ENCODE measurements at regions not wholly inside any gene's neighbourhood (a gene's known extent, or its start where the extent isn't known, plus 50 kb on each side); places are given as distances from the start of the nearest gene placed in this dataset.

DNA sequence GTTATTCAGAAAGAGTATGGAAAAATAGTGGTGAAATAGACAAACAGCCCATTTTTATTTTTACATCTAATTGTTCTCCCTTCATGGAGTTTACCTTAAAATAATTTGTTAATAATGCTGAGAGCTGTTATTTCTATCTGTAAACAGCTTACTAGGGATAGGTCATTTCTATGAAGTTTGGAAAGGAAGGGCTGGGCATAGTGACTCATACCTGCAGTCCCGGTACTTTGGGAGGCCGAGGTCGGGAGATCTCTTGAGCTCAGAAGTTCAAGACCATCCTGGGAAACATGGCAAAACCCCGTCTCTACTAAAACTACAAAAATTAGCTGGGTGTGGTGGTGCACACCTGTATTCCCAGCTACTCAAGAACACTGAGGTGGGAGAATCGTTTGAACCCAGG lies 624.3 kb upstream of the LMCD1 start:
- TF ChIP-seq SPI1 (IDR thresholded peaks at IDR 0.05; ENCODE audit: low read depth, low read length) (no peak), POLR2AphosphoS5 (IDR thresholded peaks at IDR 0.05; ENCODE audit: low read depth, low read length) (no peak), PAX5 (IDR thresholded peaks at IDR 0.05; ENCODE audit: insufficient read depth, low read length, severe bottlenecking) (no peak), POU2F2 (IDR thresholded peaks at IDR 0.05; ENCODE audit: low read depth, low read length) (no peak), POLR2A (IDR thresholded peaks at IDR 0.05; ENCODE audit: low read depth, low read length) (no peak), TAF1 (IDR thresholded peaks at IDR 0.05; ENCODE audit: low read depth, low read length) (no peak)
- FAIRE-seq (no peak), DNase-seq (ENCODE audit: insufficient read length, low spot score) (no peak)

DNA sequence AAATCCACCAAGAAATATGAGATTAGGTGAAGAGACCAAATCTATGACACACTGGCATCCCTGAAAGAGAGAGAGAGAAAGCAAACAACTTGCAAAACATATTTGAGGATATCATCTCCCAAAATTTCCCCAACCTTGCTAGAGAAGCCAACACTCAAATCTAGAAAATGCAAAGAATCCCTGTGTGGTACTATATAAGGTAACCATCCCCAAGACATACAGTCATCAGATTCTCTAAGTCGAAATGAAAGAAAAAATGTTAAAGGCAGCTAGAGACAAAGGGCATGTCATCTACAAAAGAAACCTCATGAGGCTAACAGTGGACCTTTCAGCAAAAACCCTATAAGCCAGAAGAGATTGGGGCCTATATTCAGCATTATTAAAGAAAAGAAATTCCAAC lies 622.1 kb upstream of the LMCD1 start:
- FAIRE-seq, result no peak
- TF ChIP-seq POLR2A (IDR thresholded peaks at IDR 0.05; ENCODE audit: low read depth, low read length), result no peak
- DNase-seq (ENCODE audit: insufficient read length, low spot score), result no peak

DNA sequence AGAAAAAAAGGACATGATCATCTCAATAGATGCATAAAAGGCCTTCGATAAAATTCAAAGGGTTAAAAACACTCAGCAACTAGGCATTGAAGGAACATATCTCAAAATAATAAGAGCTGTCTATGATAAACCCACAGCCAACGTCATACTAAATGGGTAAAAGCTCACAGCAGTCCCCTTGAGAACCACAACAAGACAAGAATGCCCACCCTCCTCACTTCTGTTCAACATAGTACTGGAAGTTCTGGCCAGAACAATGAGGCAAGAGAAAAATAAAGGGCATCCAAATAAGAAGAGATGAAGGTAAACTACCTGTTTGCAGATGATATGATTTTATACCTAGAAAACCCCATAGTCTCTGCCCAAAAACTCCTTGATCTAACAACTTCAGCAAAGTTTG lies 619.7 kb upstream of the LMCD1 start:
- FAIRE-seq (no peak), DNase-seq (ENCODE audit: insufficient read length, low spot score) (no peak)
- TF ChIP-seq POLR2A (IDR thresholded peaks at IDR 0.05; ENCODE audit: low read depth, low read length) (no peak), POLR2AphosphoS5 (IDR thresholded peaks at IDR 0.05; ENCODE audit: low read depth, low read length) (no peak)

DNA sequence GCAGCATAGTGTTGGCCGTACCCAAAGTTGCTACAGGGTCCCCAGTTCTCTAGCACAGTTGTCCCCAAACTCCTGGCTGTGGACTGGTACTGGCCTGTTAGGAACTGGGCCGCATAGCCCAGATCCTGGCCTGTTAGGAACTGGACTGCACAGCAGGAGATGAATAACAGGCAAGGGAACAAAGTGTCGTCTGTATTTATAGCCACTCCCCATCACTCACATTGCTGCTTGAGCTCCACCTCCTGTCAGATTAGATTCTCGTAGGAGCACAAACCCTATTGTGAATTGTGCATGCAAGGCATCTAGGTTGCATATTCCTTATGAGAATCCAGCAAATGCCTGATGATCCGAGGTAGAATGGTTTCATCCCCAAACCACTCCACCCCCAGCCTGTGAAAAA lies 604.0 kb upstream of the LMCD1 start:
- TF ChIP-seq TAF1 (IDR thresholded peaks at IDR 0.05; ENCODE audit: low read depth, low read length), result no peak
- no peak for TF ChIP-seq PAX5 (IDR thresholded peaks at IDR 0.05; ENCODE audit: insufficient read depth, low read length, severe bottlenecking)
- no peak for TF ChIP-seq SPI1 (IDR thresholded peaks at IDR 0.05; ENCODE audit: low read depth, low read length)
- TF ChIP-seq POU2F2 (IDR thresholded peaks at IDR 0.05; ENCODE audit: low read depth, low read length), result no peak
- TF ChIP-seq POLR2AphosphoS5 (IDR thresholded peaks at IDR 0.05; ENCODE audit: low read depth, low read length), result no peak
- TF ChIP-seq POLR2A (IDR thresholded peaks at IDR 0.05; ENCODE audit: low read depth, low read length), result no peak
- DNase-seq (ENCODE audit: insufficient read length, low spot score), result no peak
- no peak for FAIRE-seq

DNA sequence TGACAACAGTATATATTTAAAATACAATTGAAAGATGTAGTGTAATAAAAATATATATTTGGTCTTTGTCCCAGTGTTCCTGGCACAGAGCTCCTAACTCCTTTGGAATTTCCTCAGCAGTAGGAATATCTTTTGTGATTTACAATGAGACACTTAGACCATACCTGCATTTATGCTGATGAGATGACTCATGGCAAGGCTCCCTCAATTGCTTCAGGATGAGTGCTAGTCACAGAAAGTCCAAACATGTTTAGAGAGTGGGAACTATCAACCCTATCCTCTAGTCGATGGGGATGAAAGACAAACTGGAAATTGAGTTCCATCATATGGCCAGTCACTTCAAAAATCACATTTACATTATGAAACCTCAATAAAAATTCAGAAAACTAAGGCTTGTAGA lies 588.3 kb upstream of the LMCD1 start:
- DNase-seq (ENCODE audit: insufficient read length, low spot score), result no peak
- no peak for FAIRE-seq
- TF ChIP-seq PAX5 (IDR thresholded peaks at IDR 0.05; ENCODE audit: insufficient read depth, low read length, severe bottlenecking), result no peak
- no peak for TF ChIP-seq SPI1 (IDR thresholded peaks at IDR 0.05; ENCODE audit: low read depth, low read length)
- TF ChIP-seq POU2F2 (IDR thresholded peaks at IDR 0.05; ENCODE audit: low read depth, low read length), result no peak
- TF ChIP-seq TAF1 (IDR thresholded peaks at IDR 0.05; ENCODE audit: low read depth, low read length), result no peak
- TF ChIP-seq POLR2AphosphoS5 (IDR thresholded peaks at IDR 0.05; ENCODE audit: low read depth, low read length), result no peak
- no peak for TF ChIP-seq POLR2A (IDR thresholded peaks at IDR 0.05; ENCODE audit: low read depth, low read length)

DNA sequence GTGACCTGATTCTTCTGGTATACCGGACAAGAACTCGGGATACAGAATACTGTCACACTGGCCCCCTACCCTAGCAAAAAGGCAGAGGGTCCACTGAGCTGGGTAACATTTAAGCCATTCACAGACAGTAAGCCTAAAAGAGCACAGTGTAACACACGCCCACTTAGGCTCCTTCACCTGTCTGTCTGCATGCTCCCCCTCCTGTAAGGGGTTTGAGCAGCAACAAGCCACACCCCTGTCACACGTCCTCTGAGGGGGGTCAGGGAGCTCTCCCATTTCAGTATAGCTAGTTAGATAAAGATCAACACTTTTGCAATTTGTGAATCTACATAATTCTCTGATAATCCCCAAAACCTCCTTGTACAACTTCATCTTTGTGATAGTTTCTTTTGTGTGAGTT lies 586.3 kb upstream of the LMCD1 start:
- TF ChIP-seq SPI1 (IDR thresholded peaks at IDR 0.05; ENCODE audit: low read depth, low read length), result no peak
- TF ChIP-seq TAF1 (IDR thresholded peaks at IDR 0.05; ENCODE audit: low read depth, low read length), result no peak
- TF ChIP-seq POLR2A (IDR thresholded peaks at IDR 0.05; ENCODE audit: low read depth, low read length), result no peak
- TF ChIP-seq PAX5 (IDR thresholded peaks at IDR 0.05; ENCODE audit: insufficient read depth, low read length, severe bottlenecking), result no peak
- no peak for TF ChIP-seq POU2F2 (IDR thresholded peaks at IDR 0.05; ENCODE audit: low read depth, low read length)
- no peak for TF ChIP-seq POLR2AphosphoS5 (IDR thresholded peaks at IDR 0.05; ENCODE audit: low read depth, low read length)
- DNase-seq (ENCODE audit: insufficient read length, low spot score), result no peak
- FAIRE-seq, result no peak

DNA sequence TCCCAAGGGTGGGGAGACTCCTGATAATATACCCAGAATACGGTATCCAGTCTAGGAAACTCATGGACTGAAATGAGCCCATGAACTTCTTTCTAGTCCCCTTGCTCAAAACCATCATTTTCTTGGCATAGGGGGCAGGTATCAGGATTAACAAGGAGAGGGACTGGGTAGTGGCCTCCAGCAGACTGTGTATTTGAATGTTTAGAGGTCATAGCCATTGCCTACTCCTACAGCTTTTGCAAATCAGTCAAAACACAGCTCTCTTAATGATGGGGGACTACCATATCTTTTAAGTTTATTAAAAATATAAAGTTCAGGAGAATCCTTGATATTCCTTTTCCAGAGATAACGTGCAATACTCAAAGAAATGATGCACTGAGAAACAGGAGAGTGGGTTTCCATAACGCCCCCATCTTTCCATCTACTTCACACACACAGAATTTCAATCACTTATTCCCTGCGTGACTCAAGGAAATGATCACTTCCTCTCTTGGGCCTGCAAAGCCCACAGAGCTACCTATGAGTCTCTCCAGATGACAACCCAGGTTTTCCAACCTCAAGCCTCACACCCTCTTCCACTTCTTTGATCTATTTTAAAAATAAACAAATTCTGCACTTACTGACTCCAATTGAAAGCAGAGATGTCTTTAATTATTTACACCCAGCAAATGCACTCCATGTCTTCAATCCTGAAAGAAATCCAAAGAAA lies 584.0 kb upstream of the LMCD1 start:
- FAIRE-seq (no peak), DNase-seq (ENCODE audit: insufficient read length, low spot score) (no peak)
- peak; percentile 52; the same call in 1 of the 2 replicates for TF ChIP-seq SPI1 (IDR thresholded peaks at IDR 0.05; ENCODE audit: low read depth, low read length)
- no peak for TF ChIP-seq POLR2AphosphoS5 (IDR thresholded peaks at IDR 0.05; ENCODE audit: low read depth, low read length)

DNA sequence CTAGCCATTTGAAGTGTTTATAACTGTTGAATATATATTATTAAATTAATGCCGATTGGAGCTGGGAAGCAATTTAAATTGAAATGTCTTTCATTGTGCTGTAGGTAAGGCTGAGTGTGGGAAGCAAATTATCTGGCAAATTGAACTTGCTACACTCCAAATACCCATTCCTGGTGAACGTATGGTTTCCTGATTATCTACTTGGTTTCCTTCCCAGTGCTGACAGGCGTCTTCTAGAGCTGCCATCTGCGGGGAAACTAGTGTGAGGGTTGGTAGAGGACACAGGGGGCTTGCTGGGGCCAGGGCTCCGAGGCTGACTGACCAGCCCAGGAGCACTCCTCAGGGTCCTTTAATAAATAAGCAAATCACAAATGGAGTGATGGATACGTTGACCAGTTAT lies 581.4 kb upstream of the LMCD1 start:
- DNase-seq (ENCODE audit: insufficient read length, low spot score) (no peak), FAIRE-seq (no peak)
- TF ChIP-seq POU2F2 (IDR thresholded peaks at IDR 0.05; ENCODE audit: low read depth, low read length) (no peak), POLR2AphosphoS5 (IDR thresholded peaks at IDR 0.05; ENCODE audit: low read depth, low read length) (no peak), TAF1 (IDR thresholded peaks at IDR 0.05; ENCODE audit: low read depth, low read length) (no peak), SPI1 (IDR thresholded peaks at IDR 0.05; ENCODE audit: low read depth, low read length) (no peak), PAX5 (IDR thresholded peaks at IDR 0.05; ENCODE audit: insufficient read depth, low read length, severe bottlenecking) (no peak), POLR2A (IDR thresholded peaks at IDR 0.05; ENCODE audit: low read depth, low read length) (no peak)

DNA sequence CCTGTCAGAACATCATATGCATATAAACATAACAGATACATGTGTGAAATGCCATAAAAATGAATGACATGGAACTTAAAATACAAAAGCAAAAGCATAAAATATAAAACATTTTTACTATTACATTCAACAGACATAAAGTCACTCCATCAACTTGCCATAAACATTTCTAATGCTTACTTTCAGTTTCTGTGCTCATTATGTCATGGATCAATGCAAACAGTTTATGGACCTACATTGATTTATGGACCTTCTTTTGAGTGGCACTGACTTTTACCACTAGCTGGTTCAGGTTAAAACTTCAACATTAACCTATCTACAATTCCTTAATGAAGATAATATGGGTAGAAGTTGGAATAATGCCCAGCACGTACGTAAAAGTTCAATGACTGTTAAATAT lies 577.4 kb upstream of the LMCD1 start:
- no peak for TF ChIP-seq SPI1 (IDR thresholded peaks at IDR 0.05; ENCODE audit: low read depth, low read length)
- TF ChIP-seq TAF1 (IDR thresholded peaks at IDR 0.05; ENCODE audit: low read depth, low read length), result no peak
- no peak for TF ChIP-seq PAX5 (IDR thresholded peaks at IDR 0.05; ENCODE audit: insufficient read depth, low read length, severe bottlenecking)
- no peak for TF ChIP-seq POLR2A (IDR thresholded peaks at IDR 0.05; ENCODE audit: low read depth, low read length)
- TF ChIP-seq POU2F2 (IDR thresholded peaks at IDR 0.05; ENCODE audit: low read depth, low read length), result no peak
- no peak for TF ChIP-seq POLR2AphosphoS5 (IDR thresholded peaks at IDR 0.05; ENCODE audit: low read depth, low read length)
- FAIRE-seq (no peak), DNase-seq (ENCODE audit: insufficient read length, low spot score) (no peak)

DNA sequence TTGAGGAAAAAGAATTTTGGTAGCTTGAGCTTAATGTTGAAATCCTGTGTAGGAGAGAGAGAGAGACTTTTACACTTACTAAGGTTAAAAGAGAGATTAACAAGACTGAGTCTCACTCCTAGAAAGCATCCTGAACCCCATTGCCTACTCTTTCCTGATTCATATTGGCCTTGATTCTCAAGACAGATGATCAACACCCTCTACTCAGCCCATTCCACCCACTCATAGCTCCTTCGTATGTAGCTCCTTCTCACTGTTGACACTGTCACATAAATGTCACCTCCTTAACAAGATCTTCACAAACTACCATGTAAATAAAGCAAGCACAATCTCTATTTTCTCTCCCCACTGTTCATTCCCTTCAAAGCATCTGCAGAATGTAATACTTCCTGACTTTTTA lies 574.6 kb upstream of the LMCD1 start:
- no peak for FAIRE-seq
- no peak for TF ChIP-seq SPI1 (IDR thresholded peaks at IDR 0.05; ENCODE audit: low read depth, low read length)
- no peak for TF ChIP-seq POLR2AphosphoS5 (IDR thresholded peaks at IDR 0.05; ENCODE audit: low read depth, low read length)
- TF ChIP-seq TAF1 (IDR thresholded peaks at IDR 0.05; ENCODE audit: low read depth, low read length), result no peak
- TF ChIP-seq POLR2A (IDR thresholded peaks at IDR 0.05; ENCODE audit: low read depth, low read length), result no peak
- TF ChIP-seq POU2F2 (IDR thresholded peaks at IDR 0.05; ENCODE audit: low read depth, low read length), result no peak
- no peak for TF ChIP-seq PAX5 (IDR thresholded peaks at IDR 0.05; ENCODE audit: insufficient read depth, low read length, severe bottlenecking)
- DNase-seq (ENCODE audit: insufficient read length, low spot score), result no peak

All from GM12891 (cell line).